Upper lobe of left lung (tissue), 6 donors: ENCODE measurements at regions not wholly inside any gene's neighbourhood (a gene's known extent, or its start where the extent isn't known, plus 50 kb on each side); places are given as distances from the start of the nearest gene placed in this dataset.

Experiments
- ATAC-seq, 2 donors: fragments of 200-7000 bp; cut with Tn5 transposase; one replicate each; pipeline ENCODE4 v1.9.1; 2022; ENCODE audit warnings: mild to moderate bottlenecking in 2 of 2, moderate library complexity in 2 of 2; ENCODE audit not compliant: low FRiP score in 2 of 2
- DNase-seq, 2 donors: peaks; one replicate each; pipeline ENCODE4 v3.0.0-alpha.2; 2019 to 2020
- H3K27ac ChIP-seq, 4 donors: fragments of 200-600 bp; sonication (generic); one replicate each; pipeline ENCODE4 v1.5.1; 2016 to 2019
- H3K27me3 ChIP-seq, 4 donors: fragments of 200-600 bp; sonication (generic); one replicate each; pipeline ENCODE4 v1.5.1; 2017 to 2019
- H3K36me3 ChIP-seq, 4 donors: fragments of 200-600 bp; sonication (generic); one replicate each; pipeline ENCODE4 v1.5.1; 2016 to 2019
- H3K4me1 ChIP-seq, 4 donors: fragments of 200-600 bp; sonication (generic); one replicate each; pipeline ENCODE4 v1.5.1; 2018 to 2019
- H3K4me3 ChIP-seq, 4 donors: fragments of 200-600 bp; sonication (generic); one replicate each; pipeline ENCODE4 v1.5.1; 2017 to 2019; ENCODE audit warnings: mild to moderate bottlenecking in 2 of 4, moderate library complexity in 1 of 4
- H3K9me3 ChIP-seq, 4 donors: fragments of 200-600 bp; sonication (generic); one replicate each; pipeline ENCODE4 v1.5.1; 2018 to 2019
- CTCF ChIP-seq, 6 experiments: fragments of 450-650 bp in 4 of 6; fragments of 200-600 bp in 2 of 6; sonication (generic) in 2 of 6; IDR thresholded peaks; one replicate each; pipeline ENCODE4 v1.5.1; 2016 to 2019; ENCODE audit warnings: antibody characterized with exemption in 6 of 6
- EP300 ChIP-seq, 4 donors: sonication (generic); formaldehyde crosslinking; IDR thresholded peaks; one replicate each; pipeline ENCODE4 v1.5.1; 2017; ENCODE audit warnings: antibody characterized with exemption in 4 of 4, control low read depth in 2 of 4
- POLR2A ChIP-seq, 4 donors: fragments of 450-650 bp; IDR thresholded peaks; one replicate each; pipeline ENCODE4 v1.5.1; 2016 to 2017; ENCODE audit warnings: antibody characterized with exemption in 4 of 4, mild to moderate bottlenecking in 2 of 4
- POLR2AphosphoS5 ChIP-seq, 2 donors: sonication (generic); formaldehyde crosslinking; IDR thresholded peaks; one replicate each; pipeline ENCODE4 v1.5.1; 2017; ENCODE audit warnings: antibody characterized with exemption in 2 of 2
- WGBS, 2 donors: methylation state at CpG; one replicate each; pipeline ENCODE4 v1.1.5; 2017 to 2018; 5-methylcytosine and 5-hydroxymethylcytosine counted together
- donor health status: DM: no; HTN: no; CAD: no; lungs with moderate emphysema.
- donor health status: DM: no; HTN: yes; CAD: no; lungs with severe emphysema.

GRCh38 chr21:29477347-29477746 lies 178.6 kb downstream of the BACH1 start:
- H3K27ac ChIP-seq, result no peak overlapping the region
- no peak for TF ChIP-seq POLR2AphosphoS5 (IDR thresholded peaks at IDR 0.05)
- TF ChIP-seq EP300 (IDR thresholded peaks at IDR 0.05), result no peak
- no peak for TF ChIP-seq POLR2A (IDR thresholded peaks at IDR 0.05)
- no peak for TF ChIP-seq CTCF (IDR thresholded peaks at IDR 0.05)
- ATAC-seq, result no peak
- WGBS, 2 donors, result 85 to 96% methylated on average over 5 of the region's 5 CpGs
- no peaks in the 10 kb centered on the region for H3K9me3 ChIP-seq
- H3K4me3 ChIP-seq, result no peak overlapping the region
- H3K36me3 ChIP-seq, result no peaks in the 10 kb centered on the region
- DNase-seq, result no peak
- H3K4me1 ChIP-seq, result peaks cover 0 to 7% (median 2%) of the 10 kb centered on the region in 4 donors
- H3K27me3 ChIP-seq, result no peaks in the 10 kb centered on the region

- no peak for TF ChIP-seq EP300 (IDR thresholded peaks at IDR 0.05)
- no peak for TF ChIP-seq POLR2AphosphoS5 (IDR thresholded peaks at IDR 0.05)
- no peak for TF ChIP-seq POLR2A (IDR thresholded peaks at IDR 0.05)
- TF ChIP-seq CTCF (IDR thresholded peaks at IDR 0.05), result no peak
- Histone ChIP-seq H3K27ac (no peak overlapping the region), H3K36me3 (no peaks in the 10 kb centered on the region), H3K9me3 (no peaks in the 10 kb centered on the region), H3K4me3 (no peak overlapping the region), H3K4me1 (peaks cover 0 to 7% (median 2%) of the 10 kb centered on the region in 4 donors), H3K27me3 (no peaks in the 10 kb centered on the region)
- no peak for DNase-seq
- peak in 1 of 2 donors; percentile 26 for ATAC-seq
- 84 to 91% methylated on average over 5 of the region's 5 CpGs for WGBS, 2 donors
Measured at GRCh38 chr21:29477941-29478340, 179.2 kb downstream of the BACH1 start.

- no peak for DNase-seq
- TF ChIP-seq POLR2A (IDR thresholded peaks at IDR 0.05), result no peak
- no peak for TF ChIP-seq CTCF (IDR thresholded peaks at IDR 0.05)
- no peak for TF ChIP-seq POLR2AphosphoS5 (IDR thresholded peaks at IDR 0.05)
- no peak for TF ChIP-seq EP300 (IDR thresholded peaks at IDR 0.05)
- no peaks in the 10 kb centered on the region for H3K9me3 ChIP-seq
- H3K4me3 ChIP-seq, result no peak overlapping the region
- peaks cover 0 to 7% (median 2%) of the 10 kb centered on the region in 4 donors for H3K4me1 ChIP-seq
- H3K27me3 ChIP-seq, result no peaks in the 10 kb centered on the region
- no peaks in the 10 kb centered on the region for H3K36me3 ChIP-seq
- no peak for ATAC-seq
- WGBS, 2 donors, result 87 to 90% methylated on average over 5 of the region's 5 CpGs
- H3K27ac ChIP-seq, result no peak overlapping the region
Measured at GRCh38 chr21:29481081-29481480, 182.4 kb downstream of the BACH1 start.

- 82 to 88% methylated on average over 2 of the region's 2 CpGs for WGBS, 2 donors
- H3K27ac ChIP-seq, result no peak overlapping the region
- H3K36me3 ChIP-seq, result no peaks in the 10 kb centered on the region
- DNase-seq (no peak), ATAC-seq (no peak)
- H3K27me3 ChIP-seq, result no peaks in the 10 kb centered on the region
- no peaks in the 10 kb centered on the region for H3K9me3 ChIP-seq
- H3K4me1 ChIP-seq, result peaks cover 0 to 3% (median 1%) of the 10 kb centered on the region in 4 donors
- no peak for TF ChIP-seq EP300 (IDR thresholded peaks at IDR 0.05)
- no peak for TF ChIP-seq POLR2AphosphoS5 (IDR thresholded peaks at IDR 0.05)
- no peak for TF ChIP-seq CTCF (IDR thresholded peaks at IDR 0.05)
- TF ChIP-seq POLR2A (IDR thresholded peaks at IDR 0.05), result no peak
- H3K4me3 ChIP-seq, result no peak overlapping the region
Measured at GRCh38 chr21:29481641-29482040, 182.9 kb downstream of the BACH1 start.

- H3K27me3 ChIP-seq, result no peaks in the 10 kb centered on the region
- DNase-seq, result no peak
- TF ChIP-seq EP300 (IDR thresholded peaks at IDR 0.05) (no peak), CTCF (IDR thresholded peaks at IDR 0.05) (no peak), POLR2A (IDR thresholded peaks at IDR 0.05) (no peak), POLR2AphosphoS5 (IDR thresholded peaks at IDR 0.05) (no peak)
- no peak for ATAC-seq
- no peak overlapping the region for H3K4me3 ChIP-seq
- H3K4me1 ChIP-seq, result no peaks in the 10 kb centered on the region
- no peaks in the 10 kb centered on the region for H3K9me3 ChIP-seq
- no peak overlapping the region for H3K27ac ChIP-seq
- H3K36me3 ChIP-seq, result no peaks in the 10 kb centered on the region
Measured at GRCh38 chr21:29486306-29486807, 187.6 kb downstream of the BACH1 start.
